ENCODE measurements at regions not wholly inside any gene's neighbourhood (a gene's known extent, or its start where the extent isn't known, plus 50 kb on each side); places are given as distances from the start of the nearest gene placed in this dataset.

DNA sequence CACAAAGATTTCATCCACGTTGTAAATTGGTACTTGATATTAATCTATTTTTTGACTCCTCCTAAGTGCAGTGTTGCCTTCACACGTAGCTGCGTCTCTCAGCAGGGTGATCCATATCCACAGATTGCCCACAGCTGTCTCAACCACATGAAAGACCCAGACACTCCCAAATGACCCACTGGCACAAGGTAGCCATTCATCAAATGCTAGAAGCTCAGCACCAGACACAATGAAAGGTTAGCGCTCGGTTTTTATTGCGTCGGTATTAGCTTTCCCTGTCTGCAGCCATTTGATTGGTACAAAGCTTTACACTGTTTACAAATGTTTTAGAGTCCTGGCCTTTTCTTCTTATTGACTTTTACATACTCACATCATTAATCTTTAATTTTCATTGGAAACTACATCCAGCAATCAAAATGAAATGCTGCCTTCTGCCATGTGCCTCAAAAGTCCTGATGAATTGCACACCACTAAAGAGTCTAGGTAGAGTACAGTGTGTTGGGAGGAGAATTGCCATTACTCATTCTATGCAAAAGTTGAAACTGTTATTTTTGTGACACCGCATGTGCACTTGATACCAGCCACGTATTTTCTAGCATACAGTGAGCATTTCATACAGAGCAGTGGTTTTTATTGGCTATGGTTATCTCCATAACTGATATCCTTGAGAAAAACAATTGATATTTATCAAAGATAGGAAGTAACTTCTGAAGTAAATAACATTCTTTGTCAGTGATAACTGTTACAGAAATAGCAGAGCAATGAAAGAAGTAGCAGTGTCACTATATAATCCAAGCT lies 127.3 kb upstream of the NUDT7 start:
- no peak for DNase-seq

DNA sequence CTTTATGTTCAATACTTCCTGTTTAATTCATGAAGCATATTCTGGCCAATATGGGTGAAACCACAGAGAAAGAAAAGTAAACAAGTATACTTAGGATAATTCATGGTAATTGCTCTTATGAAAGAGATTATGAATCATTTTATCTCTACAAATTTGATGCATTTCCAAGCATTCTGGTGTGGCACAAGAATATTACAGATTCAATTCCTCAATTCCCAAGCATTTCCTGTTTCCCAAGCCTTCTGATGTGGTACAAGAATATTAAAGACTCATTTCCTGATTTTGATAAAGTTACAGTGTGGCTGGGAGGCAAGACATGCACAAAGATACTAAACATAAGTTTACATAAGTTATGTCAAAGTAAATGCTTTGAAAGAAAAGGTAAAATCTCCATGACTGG lies 126.1 kb upstream of the NUDT7 start:
- no peak for DNase-seq

DNA sequence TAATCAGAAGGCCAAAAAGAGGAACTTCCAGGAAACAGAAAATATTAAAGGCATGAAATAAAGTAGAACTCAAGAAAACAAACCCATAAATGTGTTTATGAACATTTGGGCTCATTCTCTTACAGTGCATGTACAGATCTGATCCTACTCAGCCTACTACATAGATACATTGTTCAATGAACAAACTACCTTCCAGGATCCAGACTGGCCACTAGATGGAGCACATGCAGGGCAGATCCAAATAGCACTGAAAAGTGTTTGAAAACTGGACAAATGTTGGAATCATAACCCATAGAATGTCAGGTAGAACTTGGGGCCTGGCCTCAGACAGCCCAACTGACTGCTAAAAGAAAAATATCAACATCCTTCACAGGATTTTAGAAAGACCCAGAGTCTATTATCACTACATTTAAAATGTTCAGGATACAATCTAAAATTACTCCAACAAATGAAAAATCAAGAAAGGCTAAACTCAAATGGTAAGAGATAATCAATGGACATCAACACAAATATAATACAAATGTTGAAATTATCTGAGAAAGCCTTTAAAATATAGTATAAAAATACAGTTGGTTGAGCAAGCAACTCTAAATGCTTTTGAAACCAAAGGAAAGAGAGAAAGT lies 122.4 kb upstream of the NUDT7 start:
- DNase-seq, result no peak

DNA sequence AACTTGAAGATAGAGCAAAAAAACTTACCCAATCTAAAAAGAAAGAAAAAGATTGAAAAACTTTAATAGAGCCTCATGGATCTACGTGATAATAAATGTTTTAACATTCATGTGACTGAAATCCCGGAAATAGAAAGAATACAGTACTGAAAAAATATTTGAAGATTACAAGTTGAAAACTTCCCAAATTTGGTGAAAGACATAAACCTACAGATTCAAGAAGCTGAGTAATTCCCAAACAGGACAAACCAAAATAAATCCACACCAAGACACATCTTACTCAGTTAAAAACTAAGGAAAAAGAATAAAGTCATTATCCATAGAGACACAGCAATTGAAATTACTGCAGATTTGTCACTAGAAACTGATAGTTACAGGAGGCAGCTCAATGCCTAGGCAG lies 121.8 kb upstream of the NUDT7 start:
- no peak for DNase-seq

DNA sequence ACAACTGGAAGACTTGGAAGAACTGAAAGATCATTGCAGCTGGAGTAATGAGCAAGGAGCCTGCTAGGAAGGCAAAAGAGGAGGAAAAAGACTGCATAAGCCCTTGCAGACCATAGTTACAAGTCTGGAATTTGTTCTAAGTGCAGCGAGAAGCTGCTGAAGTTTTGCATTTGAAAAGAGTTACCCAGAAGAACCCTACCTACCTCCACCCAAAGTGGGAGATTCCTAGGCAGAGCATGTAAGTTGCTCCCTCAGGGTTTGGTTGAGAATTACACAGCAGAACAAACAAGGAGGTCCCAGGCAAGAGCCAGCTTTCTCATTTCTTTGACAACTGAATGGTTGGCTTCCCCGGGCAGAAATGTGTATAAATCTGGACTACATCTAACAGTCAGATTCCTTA lies 118.7 kb upstream of the NUDT7 start:
- no peak for DNase-seq

DNA sequence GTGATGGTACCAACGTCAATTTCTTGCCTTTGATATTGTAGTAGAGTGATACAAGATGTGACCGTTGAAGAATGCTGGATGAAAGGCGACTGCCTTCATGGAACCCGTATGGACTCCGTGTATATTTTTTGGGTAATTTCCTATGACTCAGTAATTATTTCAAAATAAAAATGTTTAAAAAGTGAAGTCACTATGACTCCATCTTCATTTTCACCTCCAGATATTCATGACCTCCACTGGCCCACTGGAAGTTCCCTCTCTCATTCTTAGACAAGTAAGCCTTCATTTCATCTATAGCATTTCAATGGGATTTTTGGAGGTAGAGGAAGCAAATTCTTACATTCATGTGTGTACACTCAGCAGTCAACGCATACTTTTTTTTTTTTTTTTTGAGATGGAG lies 111.8 kb upstream of the NUDT7 start:
- no peak for DNase-seq

DNA sequence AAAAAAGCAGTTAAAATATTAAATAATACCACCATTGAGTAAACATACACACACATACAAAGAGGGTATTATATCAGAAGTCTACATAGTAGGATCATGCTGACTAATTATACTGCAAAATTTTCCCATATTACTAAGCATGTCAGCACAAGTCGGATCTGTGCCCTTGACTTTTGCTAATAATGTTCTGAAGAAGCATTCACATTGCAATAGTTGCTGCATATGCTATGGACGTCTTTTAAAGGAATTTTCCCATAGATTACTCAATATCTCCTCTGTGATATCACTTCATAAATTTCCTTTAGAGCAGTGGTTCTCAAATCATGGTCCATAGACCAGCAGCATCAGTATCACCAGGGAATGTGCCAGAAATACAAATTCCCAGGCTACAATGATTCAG lies 110.9 kb upstream of the NUDT7 start:
- DNase-seq, result no peak

DNA sequence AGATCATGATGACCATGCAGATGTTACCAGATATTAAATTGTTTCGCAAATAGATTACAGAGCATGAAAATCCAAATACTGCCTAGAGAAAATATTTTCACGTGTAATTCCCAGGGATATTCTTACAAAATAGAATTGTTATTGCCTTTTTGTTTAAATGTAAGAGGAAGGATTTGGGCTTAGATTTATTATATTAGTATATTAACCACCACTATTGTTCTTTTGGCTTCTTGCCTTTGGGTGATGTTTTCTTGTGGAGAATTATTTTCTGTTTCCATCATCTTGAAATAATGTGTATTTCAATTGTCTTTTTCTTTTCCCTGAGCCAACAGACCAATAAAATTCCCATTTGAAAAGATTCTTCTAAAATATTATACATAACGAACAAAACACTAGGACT lies 109.7 kb upstream of the NUDT7 start:
- no peak for DNase-seq

DNA sequence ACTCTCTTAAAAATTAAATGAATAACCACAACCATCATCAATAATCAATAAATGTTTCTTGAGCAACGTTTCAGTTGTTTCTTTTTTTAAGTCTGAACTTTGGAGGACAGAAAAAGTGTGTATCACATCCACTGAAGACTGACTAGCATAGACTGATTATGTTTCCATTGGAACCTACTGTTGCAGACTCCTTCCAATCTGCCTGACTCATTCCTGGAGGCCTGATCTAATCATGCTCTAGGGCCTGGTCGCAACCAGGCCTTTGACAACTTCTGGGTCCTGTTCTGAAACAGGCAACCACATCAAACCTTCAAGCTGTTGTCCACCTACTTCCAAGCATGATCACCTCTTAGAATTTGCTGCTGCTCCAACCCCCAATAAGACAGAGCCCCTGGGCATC lies 109.2 kb upstream of the NUDT7 start:
- no peak for DNase-seq

DNA sequence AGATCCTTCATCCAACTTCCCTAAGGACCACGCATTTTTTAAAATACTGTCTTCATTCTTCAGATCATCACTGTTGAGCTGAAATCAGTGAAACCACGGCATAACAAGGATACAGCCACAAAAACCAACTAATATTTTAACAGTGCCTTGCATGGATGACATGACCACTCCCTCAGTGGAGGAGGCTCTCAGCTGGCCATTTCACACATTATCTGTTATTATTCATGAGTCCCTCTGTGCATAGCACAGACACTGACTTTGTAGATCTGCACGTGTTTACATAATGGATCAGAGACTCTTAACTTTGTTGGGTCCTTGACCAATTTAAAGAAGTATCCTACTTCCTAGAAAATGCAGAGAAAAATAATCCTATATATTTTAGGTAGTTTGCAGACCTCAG lies 104.8 kb upstream of the NUDT7 start:
- no peak for DNase-seq

DNA sequence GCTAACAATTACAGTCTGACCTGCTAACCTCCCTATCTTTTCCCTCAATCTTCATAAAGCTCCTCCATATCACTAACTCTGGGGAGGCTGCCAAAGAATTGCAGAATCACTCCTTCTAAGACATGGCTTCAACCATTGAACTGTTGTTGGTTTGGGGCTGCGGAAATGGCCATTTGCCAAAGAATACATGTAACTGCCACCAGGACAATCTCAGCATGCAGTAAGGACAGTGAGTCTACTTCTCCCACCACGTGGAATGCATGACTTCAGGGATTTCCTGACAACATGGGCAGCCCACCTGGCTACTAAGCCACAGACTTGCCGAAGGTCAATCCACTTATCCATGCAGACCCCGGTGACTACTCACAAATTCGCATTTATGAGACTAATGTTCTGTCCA lies 104.3 kb upstream of the NUDT7 start:
- DNase-seq, result no peak

DNA sequence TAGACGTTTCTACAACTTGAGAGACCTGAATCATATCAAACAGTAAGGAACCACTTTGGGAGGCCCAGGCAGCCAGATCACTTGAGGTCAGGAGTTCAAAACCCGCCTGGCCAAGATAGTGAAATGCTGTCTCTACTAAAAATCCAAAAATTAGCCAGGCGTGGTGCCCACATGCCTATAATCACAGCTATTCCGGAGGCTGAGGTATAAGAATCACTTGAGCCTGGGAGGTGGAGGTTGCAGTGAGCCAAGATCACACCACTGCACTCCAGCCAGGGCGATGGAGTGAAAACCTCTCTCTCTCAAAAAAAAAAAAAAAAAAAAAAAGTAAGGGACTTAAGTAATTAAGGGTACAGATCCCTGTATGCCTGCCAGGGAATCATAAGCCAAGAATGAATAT lies 103.4 kb upstream of the NUDT7 start:
- DNase-seq, result no peak

DNA sequence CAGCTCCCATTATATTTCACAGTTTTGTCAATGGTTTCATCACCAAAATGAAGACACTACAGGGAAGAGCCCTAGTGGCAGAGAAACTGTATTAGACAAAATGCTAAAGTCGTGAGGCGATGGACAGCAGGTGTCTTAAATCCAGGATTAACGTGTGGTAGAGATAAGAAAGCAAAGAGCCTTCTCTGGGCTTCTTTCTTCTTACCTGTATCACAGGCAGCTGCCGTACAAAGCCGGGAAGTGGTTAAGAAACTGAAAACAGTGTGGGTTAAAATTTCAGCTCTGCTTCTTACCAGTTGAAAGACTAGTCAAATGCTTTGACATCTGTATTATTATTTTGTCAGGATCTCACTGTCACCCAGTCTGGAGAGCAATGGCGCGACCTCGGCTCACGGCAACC lies 98.2 kb upstream of the NUDT7 start:
- DNase-seq, result no peak

DNA sequence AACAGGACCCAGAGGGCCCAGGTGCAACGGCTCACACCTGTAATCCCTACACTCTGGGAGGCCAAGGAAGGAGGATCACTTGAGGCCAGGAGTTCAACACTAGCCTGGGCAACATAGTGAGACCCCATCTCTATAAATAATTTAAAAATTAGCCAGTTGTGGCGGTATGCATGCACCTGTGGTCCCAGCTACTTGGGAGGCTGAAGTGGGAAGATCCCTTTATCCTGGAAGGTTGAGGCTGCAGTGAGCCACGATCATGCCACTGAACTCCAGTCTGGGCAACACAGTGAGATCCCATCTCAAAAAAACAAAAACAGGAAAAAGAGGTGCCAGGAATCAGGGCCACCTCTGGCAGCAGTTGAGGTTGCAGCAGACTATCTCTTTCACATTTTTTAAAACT lies 85.7 kb upstream of the NUDT7 start:
- DNase-seq, result no peak

DNA sequence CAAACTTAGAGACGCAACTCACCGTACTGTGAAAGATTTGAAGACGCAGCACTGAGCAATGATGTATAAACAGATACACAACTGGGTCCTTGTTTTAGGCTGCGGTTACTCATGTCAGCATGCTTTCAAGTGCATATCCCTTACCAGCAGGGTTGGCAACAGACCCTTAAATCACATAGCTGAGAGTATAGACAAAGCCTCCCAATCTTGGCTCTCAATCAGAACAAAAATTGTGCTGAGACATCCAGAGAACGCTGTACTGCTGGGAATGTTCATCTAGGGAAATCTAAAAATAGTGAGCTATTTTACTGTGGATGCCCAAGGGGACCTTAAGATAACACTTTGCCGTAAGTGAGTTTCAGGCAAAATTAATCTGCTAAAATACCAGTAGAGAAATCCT lies 84.4 kb upstream of the NUDT7 start:
- DNase-seq, result no peak

DNA sequence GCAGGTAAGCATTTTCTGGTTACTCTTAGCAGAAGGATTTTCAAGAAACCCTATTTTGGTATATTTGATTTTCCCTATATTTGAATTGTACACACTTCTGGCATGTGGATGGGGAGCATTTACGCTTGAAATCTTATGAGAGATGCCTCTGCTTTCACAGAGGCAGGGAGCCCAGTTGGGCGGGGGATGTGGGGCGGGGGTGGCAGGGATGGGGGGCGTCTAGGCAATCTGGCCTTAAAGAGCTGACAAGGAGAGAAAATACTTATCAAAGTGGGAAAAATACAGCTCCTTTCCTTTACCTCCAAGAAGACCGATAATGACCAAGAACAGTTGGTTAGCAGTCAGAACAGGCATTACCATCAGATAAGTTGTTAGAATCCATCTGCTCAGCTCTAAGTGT lies 79.1 kb upstream of the NUDT7 start:
- DNase-seq, result no peak

DNA sequence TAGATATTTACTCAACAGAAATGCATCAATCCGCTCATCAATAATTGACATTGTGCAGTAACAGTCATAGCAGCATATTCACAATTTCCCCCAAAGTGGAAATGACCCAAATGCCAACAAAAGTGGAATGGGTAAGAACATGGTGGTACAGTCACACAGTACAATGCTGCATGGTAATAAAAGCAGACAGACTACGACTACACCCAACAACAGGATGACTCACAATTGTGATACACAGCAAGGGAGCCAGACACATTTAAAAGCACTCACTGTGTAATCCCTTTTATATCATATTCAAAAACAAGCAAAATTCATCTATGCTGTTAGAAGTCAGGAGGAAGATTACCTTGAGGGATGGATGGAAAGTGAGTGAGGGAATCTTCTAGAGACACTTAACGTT lies 76.5 kb upstream of the NUDT7 start:
- DNase-seq, result no peak

DNA sequence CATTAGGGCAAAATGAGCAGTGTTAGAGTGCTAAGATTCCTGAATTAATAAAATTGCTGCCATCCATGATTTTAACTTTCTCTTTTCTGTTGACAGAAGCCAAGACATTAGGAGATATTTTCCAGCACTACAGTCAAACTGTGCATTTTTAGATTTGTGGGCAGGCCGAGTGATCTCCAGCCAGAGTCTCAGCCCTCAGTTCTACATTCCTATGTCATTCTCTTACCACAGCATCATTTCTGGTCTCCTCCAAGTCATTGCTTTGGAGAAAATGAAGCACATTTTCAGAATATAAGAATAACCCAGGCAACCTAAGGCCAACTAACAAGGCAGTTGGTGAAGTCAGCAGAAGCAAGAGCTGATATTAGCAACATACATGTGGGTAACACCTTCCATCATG lies 74.6 kb upstream of the NUDT7 start:
- no peak for DNase-seq

DNA sequence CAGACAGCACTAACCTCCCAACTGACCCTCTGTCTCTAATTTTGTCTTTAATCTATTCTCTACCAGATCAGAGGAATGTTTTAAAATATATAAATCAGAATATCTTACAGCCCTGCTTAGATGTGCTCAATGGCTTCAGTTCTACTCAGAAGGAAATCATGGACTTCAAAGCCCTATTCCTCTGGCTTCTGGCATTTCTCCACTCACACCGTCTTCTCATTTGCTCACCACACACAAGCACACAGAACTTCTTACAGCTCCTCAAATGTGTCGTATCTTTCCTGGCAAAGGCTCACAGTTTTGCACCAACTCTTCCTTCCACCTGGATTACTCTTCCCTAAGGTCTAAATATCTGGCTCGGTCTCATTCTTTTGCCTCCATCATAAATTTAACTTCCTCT lies 71.6 kb upstream of the NUDT7 start:
- DNase-seq, result no peak

DNA sequence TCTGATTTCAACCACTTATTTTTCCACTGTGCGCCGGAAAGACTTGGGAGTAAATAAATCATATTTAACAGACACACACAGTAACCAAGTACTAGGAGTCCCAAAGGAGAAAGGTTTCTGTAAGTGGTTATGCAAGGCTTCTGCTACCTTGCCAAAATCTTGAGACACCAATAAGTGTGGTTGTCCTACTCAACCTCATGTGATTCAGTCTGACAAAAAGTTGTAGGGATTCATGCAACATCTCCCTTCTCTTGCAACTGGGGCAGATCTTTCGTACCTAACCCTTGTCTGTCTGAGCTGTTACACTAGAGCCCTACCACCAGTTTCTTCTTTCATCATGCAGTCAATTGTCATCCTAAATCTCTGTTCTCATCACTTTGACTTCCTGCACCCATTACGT lies 69.9 kb upstream of the NUDT7 start:
- no peak for DNase-seq

DNA sequence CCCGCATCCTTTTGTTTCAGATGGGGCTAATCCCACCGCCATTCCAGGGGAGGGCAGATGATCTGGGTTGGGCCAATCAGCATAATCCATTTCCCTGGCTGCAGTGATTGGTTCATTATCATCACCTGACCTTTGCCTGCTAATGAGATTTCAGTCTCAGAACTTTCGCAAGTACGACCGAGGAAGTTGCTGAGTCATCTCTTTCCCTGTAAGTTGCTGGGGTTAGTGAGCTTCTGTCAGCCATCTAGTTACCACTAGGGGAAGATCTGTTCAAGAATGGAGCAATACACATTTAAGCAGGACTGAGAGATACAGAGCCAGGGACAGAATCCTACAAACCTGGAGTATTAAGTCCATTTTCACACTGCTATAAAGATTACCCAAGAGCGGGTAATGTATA lies 65.3 kb upstream of the NUDT7 start:
- DNase-seq, result no peak

DNA sequence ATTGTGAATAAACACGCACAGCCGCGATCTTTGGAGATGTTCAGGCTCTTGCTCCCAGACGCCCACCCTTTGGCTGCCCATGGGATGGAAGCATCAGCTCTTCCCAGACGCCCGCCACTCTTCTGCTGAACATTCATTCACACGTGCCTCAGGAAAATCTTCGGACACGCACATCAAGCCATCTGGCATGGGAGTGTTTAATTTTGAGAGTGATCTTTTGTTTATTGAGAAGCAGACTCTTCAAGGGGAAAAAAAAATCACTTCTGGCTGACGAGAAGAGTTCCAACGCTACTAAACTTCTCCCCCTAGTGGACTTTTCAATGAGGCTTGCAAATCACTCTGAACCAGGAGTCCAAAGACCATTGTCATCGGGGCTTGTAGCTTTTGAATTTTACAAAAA lies 62.0 kb upstream of the NUDT7 start:
- peak; percentile 9 for DNase-seq

DNA sequence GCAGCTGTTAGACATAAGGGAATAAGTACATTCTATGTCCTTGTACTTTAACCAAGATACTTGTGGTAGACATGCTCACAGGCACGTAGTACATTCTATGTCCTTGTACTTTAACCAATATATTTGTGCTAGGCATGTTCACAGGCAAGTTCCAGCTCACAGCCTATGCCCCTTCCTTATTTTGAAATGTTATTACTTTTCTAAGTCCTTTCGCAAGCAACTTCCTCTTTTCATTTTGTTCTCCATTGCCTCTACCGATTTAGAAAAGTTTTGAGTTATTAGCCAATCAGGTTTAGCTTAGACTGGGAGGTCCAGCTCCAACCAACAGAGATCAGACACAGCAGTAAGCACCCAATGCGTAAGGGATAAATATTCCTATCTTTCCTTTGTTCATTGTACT lies 60.1 kb upstream of the NUDT7 start:
- no peak for DNase-seq

DNA sequence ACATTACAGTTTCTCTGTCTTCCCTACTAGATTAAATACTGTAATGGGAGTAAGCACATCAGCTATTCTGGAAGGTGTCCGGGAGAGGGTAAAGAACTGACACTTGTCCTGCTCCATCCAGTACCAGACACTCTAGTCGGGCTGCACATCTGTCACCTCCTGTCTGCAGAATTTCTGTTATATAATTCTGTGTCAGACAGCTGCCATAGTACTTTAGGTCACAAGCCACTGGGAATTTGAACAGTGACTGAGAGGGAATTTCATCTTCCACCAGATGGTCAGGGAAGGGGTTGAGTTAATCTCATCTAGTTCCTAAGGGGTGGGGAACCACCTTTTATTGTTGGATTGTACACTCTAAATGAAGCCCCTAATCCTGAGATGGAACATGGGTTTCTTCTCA lies 58.6 kb upstream of the NUDT7 start:
- DNase-seq, result no peak

DNA sequence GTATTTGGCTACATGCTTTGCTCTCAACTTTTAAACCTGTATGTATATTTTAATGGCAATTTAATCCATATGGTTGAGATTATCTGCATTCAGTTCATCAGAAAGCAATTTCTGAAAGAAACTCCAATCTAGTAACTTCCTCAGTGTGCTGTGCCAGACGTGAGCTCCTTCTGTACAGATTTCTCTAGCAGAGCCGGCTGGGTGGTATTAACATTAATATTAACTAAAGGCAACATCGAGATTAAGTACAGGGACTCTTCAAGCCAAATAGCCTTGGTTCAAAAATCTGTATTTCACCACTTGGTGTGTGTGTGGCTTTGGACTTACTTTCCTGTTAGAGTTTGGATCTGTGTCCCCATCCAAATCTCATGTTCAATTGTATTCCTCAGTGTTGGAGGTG lies 55.5 kb upstream of the NUDT7 start:
- no peak for DNase-seq
